SK-N-SH (cell line): ENCODE measurements at regions not wholly inside any gene's neighbourhood (a gene's known extent, or its start where the extent isn't known, plus 50 kb on each side); places are given as distances from the start of the nearest gene placed in this dataset.

ENCODE experiments used
- CTCF ChIA-PET: fragments of 300-600, 350-600 bp; formaldehyde crosslinking; extraction: SDS; loops from one replicate; lab custom pipeline; 2021; lab: Yijun Ruan, JAX
- POLR2A ChIA-PET: fragments of 350-600 bp; sonication (Branson Sonifier 250); formaldehyde crosslinking; extraction: SDS; loops from one replicate; lab custom pipeline; 2020; ENCODE audit warnings: antibody characterized with exemption, inconsistent platforms; lab: Yijun Ruan, JAX
- DNase-seq: peaks from one replicate; pipeline ENCODE4 v3.0.0; 2012
- H2AFZ ChIP-seq: fragments of 200-600 bp; sonication (generic); 2 replicates; pipeline ENCODE4 v1.8.1; 2016; ENCODE audit warnings: antibody characterized with exemption, mild to moderate bottlenecking, low read depth
- H3F3A ChIP-seq: fragments of 200-600 bp; sonication (generic); replicated peaks from 2 replicates; pipeline ENCODE3; 2016; ENCODE audit warnings: antibody characterized with exemption, mild to moderate bottlenecking; ENCODE audit not compliant: insufficient read depth
- H3K27ac ChIP-seq, 2 experiments: fragments of 200-500 bp in 1 of 2; fragments of 200-600 bp in 1 of 2; sonication (Bioruptor generic) in 1 of 2; sonication (generic), shearing (Covaris generic) in 1 of 2; 2 replicates each; pipeline versions ENCODE4 v1.5.1 to v1.6.1; 2014 to 2016; ENCODE audit warnings: low read depth in 2 of 2, inconsistent platforms in 1 of 2, low read length in 1 of 2, mild to moderate bottlenecking in 1 of 2, mixed read lengths in 1 of 2
- H3K27me3 ChIP-seq: fragments of 200-600 bp; sonication (generic), shearing (Covaris generic); 2 replicates; pipeline ENCODE4 v1.6.1; 2016; ENCODE audit warnings: mixed run types; ENCODE audit not compliant: insufficient read depth
- H3K36me3 ChIP-seq, 2 experiments: fragments of 200-500 bp in 1 of 2; fragments of 200-600 bp in 1 of 2; sonication (Bioruptor generic) in 1 of 2; sonication (generic) in 1 of 2; replicated peaks in 1 of 2; 2 replicates each; pipeline versions ENCODE3 to v1.5.1; 2014 to 2016; ENCODE audit warnings: low read length in 1 of 2, mild to moderate bottlenecking in 1 of 2; ENCODE audit not compliant: insufficient read depth in 2 of 2, control insufficient read depth in 1 of 2
- H3K4me1 ChIP-seq, 2 experiments: fragments of 200-500 bp in 1 of 2; fragments of 200-600 bp in 1 of 2; sonication (Bioruptor generic) in 1 of 2; sonication (generic), shearing (Covaris generic) in 1 of 2; 2 replicates each; pipeline versions ENCODE4 v1.5.1 to v1.6.1; 2014 to 2016; ENCODE audit warnings: low read depth in 1 of 2, low read length in 1 of 2, mixed run types in 1 of 2; ENCODE audit not compliant: insufficient read depth in 2 of 2, control insufficient read depth in 1 of 2
- H3K4me2 ChIP-seq: fragments of 200-600 bp; sonication (generic), shearing (Covaris generic); 2 replicates; pipeline ENCODE4 v1.6.1; 2017; ENCODE audit warnings: mixed run types
- H3K4me3 ChIP-seq, 2 experiments: fragments of 200-500 bp in 1 of 2; fragments of 200-600 bp in 1 of 2; sonication (Bioruptor generic) in 1 of 2; sonication (generic), shearing (Covaris generic) in 1 of 2; 2 replicates each; pipeline versions ENCODE4 v1.5.1 to v1.8.1; 2014 to 2016; ENCODE audit warnings: low read depth in 2 of 2, inconsistent platforms in 1 of 2, low read length in 1 of 2, mild to moderate bottlenecking in 1 of 2, mixed read lengths in 1 of 2, moderate library complexity in 1 of 2
- H3K79me2 ChIP-seq: fragments of 200-600 bp; sonication (generic); 2 replicates; pipeline ENCODE4 v1.8.1; 2017; ENCODE audit warnings: mild to moderate bottlenecking; ENCODE audit not compliant: insufficient read depth
- H3K9ac ChIP-seq: fragments of 200-600 bp; sonication (generic); 2 replicates; pipeline ENCODE4 v1.6.1; 2017; ENCODE audit warnings: mixed run types
- H3K9me2 ChIP-seq: fragments of 200-600 bp; sonication (generic); 2 replicates; pipeline ENCODE4 v1.6.1; 2017; ENCODE audit warnings: mixed run types
- H3K9me3 ChIP-seq: fragments of 200-600 bp; sonication (generic); 2 replicates; pipeline ENCODE4 v1.6.1; 2017; ENCODE audit warnings: mixed run types, mild to moderate bottlenecking, moderate library complexity
- H4K20me1 ChIP-seq: fragments of 200-600 bp; sonication (generic); 2 replicates; pipeline ENCODE4 v1.6.1; 2017; ENCODE audit warnings: mild to moderate bottlenecking, mixed run types; ENCODE audit not compliant: insufficient read depth
- CHD2 ChIP-seq: fragments of 150-350 bp; IDR thresholded peaks from 2 replicates; pipeline ENCODE4 v1.6.1; 2018; ENCODE audit warnings: low read length; ENCODE audit not compliant: partially characterized antibody
- EP300 ChIP-seq, 2 experiments: IDR thresholded peaks; 2 replicates each; pipeline versions ENCODE4 v1.4.0 to v1.6.1; 2012; ENCODE audit warnings: borderline replicate concordance in 1 of 2, low read depth in 1 of 2, low read length in 1 of 2
- EZH2phosphoT487 ChIP-seq: fragments of 200-600 bp; sonication (generic); IDR thresholded peaks from 2 replicates; pipeline ENCODE4 v1.6.1; 2017; ENCODE audit warnings: low read depth, mixed run types, mild to moderate bottlenecking, antibody characterized with exemption, moderate library complexity, borderline replicate concordance
- FOXJ3 ChIP-seq: sonication (generic); formaldehyde crosslinking; IDR thresholded peaks from 2 replicates; pipeline ENCODE4 v1.5.1; 2020; ENCODE audit warnings: mild to moderate bottlenecking, missing genetic modification reagents
- FOXM1 ChIP-seq: IDR thresholded peaks from 2 replicates; pipeline ENCODE4 v1.4.0; 2012; ENCODE audit warnings: low read depth, mild to moderate bottlenecking
- GABPA ChIP-seq: IDR thresholded peaks from 2 replicates; pipeline ENCODE4 v1.4.0; 2012; ENCODE audit warnings: low read depth, mild to moderate bottlenecking
- GATA2 ChIP-seq: sonication (generic); formaldehyde crosslinking; IDR thresholded peaks from 2 replicates; pipeline ENCODE4 v1.5.0; 2020; ENCODE audit warnings: mild to moderate bottlenecking, missing genetic modification reagents
- JUND ChIP-seq: IDR thresholded peaks from 2 replicates; pipeline ENCODE4 v1.4.0; 2012
- MAX ChIP-seq: IDR thresholded peaks from 2 replicates; pipeline ENCODE4 v1.4.0; 2012; ENCODE audit warnings: low read depth
- MEF2A ChIP-seq: IDR thresholded peaks from 2 replicates; pipeline ENCODE4 v1.4.0; 2012; ENCODE audit warnings: low read depth, borderline replicate concordance
- PBX3 ChIP-seq: IDR thresholded peaks from 2 replicates; pipeline ENCODE4; 2012
- POLR2AphosphoS5 ChIP-seq: IDR thresholded peaks from 2 replicates; pipeline ENCODE4 v1.6.1; 2012; ENCODE audit warnings: low read depth, low read length
- REST ChIP-seq: IDR thresholded peaks from 2 replicates; pipeline ENCODE4 v1.6.1; 2012; ENCODE audit warnings: mild to moderate bottlenecking, low read depth, low read length, moderate library complexity
- RXRA ChIP-seq: IDR thresholded peaks from 2 replicates; pipeline ENCODE4 v1.4.0; 2012; ENCODE audit warnings: low read depth, mild to moderate bottlenecking, borderline replicate concordance
- SIN3A ChIP-seq: IDR thresholded peaks from 2 replicates; pipeline ENCODE4 v1.6.1; 2012; ENCODE audit warnings: low read depth, mild to moderate bottlenecking, low read length, moderate library complexity, borderline replicate concordance
- TAF1 ChIP-seq: IDR thresholded peaks from 2 replicates; pipeline ENCODE4 v1.6.1; 2012; ENCODE audit warnings: low read depth, mild to moderate bottlenecking, low read length, moderate library complexity, borderline replicate concordance
- TCF12 ChIP-seq: IDR thresholded peaks from 2 replicates; pipeline ENCODE4 v1.4.0; 2012
- USF1 ChIP-seq: IDR thresholded peaks from 2 replicates; pipeline ENCODE4 v1.4.0; 2012; ENCODE audit warnings: low read depth, borderline replicate concordance
- ZBTB33 ChIP-seq: IDR thresholded peaks from 2 replicates; pipeline ENCODE4 v1.4.0; 2012; ENCODE audit warnings: low read depth, borderline replicate concordance
- WGBS: methylation state at CpG from one replicate; pipeline ENCODE4 v1.1.6; 2017; ENCODE audit warnings: low lambda C conversion rate; 5-methylcytosine and 5-hydroxymethylcytosine counted together

- Histone ChIP-seq H4K20me1 (no peaks in the 10 kb centered on the region), H3F3A (no peaks in the 10 kb centered on the region), H3K27me3 (no peaks in the 10 kb centered on the region), H3K4me1 (no peaks in the 10 kb centered on the region), H3K4me3 (no peak overlapping the region), H3K27ac (no peak overlapping the region), H3K36me3 (no peaks in the 10 kb centered on the region), H3K9ac (no peak overlapping the region), H3K9me2 (no peaks in the 10 kb centered on the region), H3K9me3 (no peaks in the 10 kb centered on the region), H3K4me2 (no peak overlapping the region), H3K79me2 (no peaks in the 10 kb centered on the region), H2AFZ (no peak overlapping the region)
- WGBS, result 49% methylated on average over 2 of the region's 2 CpGs
- ChIA-PET CTCF (no interaction called here), POLR2A (no interaction called here)
- TF ChIP-seq ZBTB33 (no peak), RXRA (no peak), SIN3A (no peak), CHD2 (no peak)
- no peak for DNase-seq
Observed at GRCh38 chr6:48412656-48413055, 301.7 kb upstream of the PTCHD4 start.

GRCh38 chr6:48404927-48405326, 293.9 kb upstream of the PTCHD4 start:
- Histone ChIP-seq H3K4me1 (no peaks in the 10 kb centered on the region), H3K9me3 (peaks cover 7% of the 10 kb centered on the region), H3K27me3 (no peaks in the 10 kb centered on the region), H3K9me2 (no peaks in the 10 kb centered on the region), H3K9ac (no peak overlapping the region), H3K79me2 (no peaks in the 10 kb centered on the region), H3K4me3 (no peak overlapping the region), H3K27ac (no peak overlapping the region), H3F3A (no peaks in the 10 kb centered on the region), H3K4me2 (no peak overlapping the region), H2AFZ (no peak overlapping the region), H4K20me1 (no peaks in the 10 kb centered on the region), H3K36me3 (no peaks in the 10 kb centered on the region)
- CTCF ChIA-PET, result no interaction called here
- 7% methylated on average over 1 of the region's 1 CpG for WGBS
- no peak for DNase-seq
- POLR2A ChIA-PET, result no interaction called here
- TF ChIP-seq CHD2 (no peak), ZBTB33 (no peak), GATA2 (no peak), MAX (no peak), RXRA (no peak), MEF2A (no peak), EZH2phosphoT487 (no peak), GABPA (no peak), FOXM1 (no peak), TCF12 (no peak), FOXJ3 (CRISPR knock-in tag) (no peak), REST (no peak), JUND (no peak), PBX3 (no peak), POLR2AphosphoS5 (no peak), TAF1 (no peak), USF1 (no peak), EP300 (IDR thresholded peaks at IDR 0.05; ENCODE audit: borderline replicate concordance in 1 of 2, low read depth in 1 of 2, low read length in 1 of 2) (no peak)
